H1 (cell line): ENCODE measurements at regions not wholly inside any gene's neighbourhood (a gene's known extent, or its start where the extent isn't known, plus 50 kb on each side); places are given as distances from the start of the nearest gene placed in this dataset.

Experiments used
- CTCF ChIA-PET: fragments of 300-600 bp; sonication (Branson Sonifier 250); formaldehyde crosslinking; loops from one replicate; lab custom pipeline; 2021; ENCODE audit not compliant: partially characterized antibody; lab: Charles Lee
- POLR2A ChIA-PET: fragments of 300-600 bp; sonication (Branson Sonifier 250); formaldehyde crosslinking; loops from one replicate; lab custom pipeline; 2021; ENCODE audit warnings: inconsistent platforms; ENCODE audit not compliant: partially characterized antibody; lab: Charles Lee
- DNase-seq, 2 experiments: peaks; one replicate each; pipeline versions ENCODE4 v3.0.0 to v3.0.0-alpha.2; 2010 to 2022; ENCODE audit warnings: low spot score in 2 of 2, low read depth in 1 of 2, mixed read lengths in 1 of 2
- FAIRE-seq: peaks from 2 replicates; lab custom pipeline; 2011; peaks lifted over from hg19 to GRCh38; lab: Jason Lieb, UNC
- H2AFZ ChIP-seq: 2 replicates; pipeline ENCODE4 v1.8.1; 2012; ENCODE audit warnings: low read length, inconsistent platforms
- H2AK5ac ChIP-seq: 2 replicates; pipeline ENCODE4 v1.6.1; 2013; ENCODE audit warnings: low read depth, low read length
- H2BK120ac ChIP-seq: replicated peaks from 2 replicates; pipeline ENCODE3; 2013; ENCODE audit warnings: low read depth, low read length, inconsistent platforms
- H2BK12ac ChIP-seq: 2 replicates; pipeline ENCODE4 v1.6.1; 2013; ENCODE audit warnings: low read depth, low read length
- H2BK15ac ChIP-seq: 2 replicates; pipeline ENCODE4 v1.6.1; 2013; ENCODE audit warnings: low read length
- H2BK20ac ChIP-seq: 2 replicates; pipeline ENCODE4 v1.6.1; 2013; ENCODE audit warnings: low read length
- H2BK5ac ChIP-seq: 2 replicates; pipeline ENCODE4 v1.6.1; 2013; ENCODE audit warnings: low read depth, low read length
- H3K14ac ChIP-seq: 2 replicates; pipeline ENCODE4 v1.6.1; 2013; ENCODE audit warnings: inconsistent platforms; ENCODE audit not compliant: insufficient read length
- H3K18ac ChIP-seq: 2 replicates; pipeline ENCODE4 v1.6.1; 2013; ENCODE audit warnings: low read length; ENCODE audit errors: extremely low read depth
- H3K23ac ChIP-seq: 2 replicates; pipeline ENCODE4 v1.6.1; 2013; ENCODE audit warnings: inconsistent platforms; ENCODE audit not compliant: insufficient read length
- H3K23me2 ChIP-seq: 2 replicates; pipeline ENCODE4 v1.6.1; 2013; ENCODE audit warnings: low read depth, low read length
- H3K27ac ChIP-seq: 2 replicates; pipeline ENCODE4 v1.6.1; 2011; ENCODE audit warnings: low read depth, low read length, inconsistent platforms
- H3K27me3 ChIP-seq, 4 experiments: replicated peaks in 1 of 4; 1 replicate in 1 of 4; 2 replicates in 3 of 4; pipeline versions ENCODE4 v1.6.1 to v1.8.1; 2011 to 2013; ENCODE audit warnings: low read length in 3 of 4, mild to moderate bottlenecking in 3 of 4, inconsistent platforms in 2 of 4, mixed read lengths in 2 of 4, moderate library complexity in 1 of 4; ENCODE audit not compliant: control insufficient read depth in 3 of 4, insufficient read depth in 3 of 4; ENCODE audit errors: extremely low read depth in 1 of 4
- H3K36me3 ChIP-seq, 4 experiments: 2 replicates each; pipeline versions ENCODE4 v1.6.1 to v1.8.1; 2011 to 2013; ENCODE audit warnings: mild to moderate bottlenecking in 4 of 4, low read length in 3 of 4, moderate library complexity in 2 of 4, control low read depth in 1 of 4, inconsistent platforms in 1 of 4; ENCODE audit not compliant: insufficient read depth in 4 of 4, control insufficient read depth in 2 of 4
- H3K4ac ChIP-seq: replicated peaks from 2 replicates; pipeline ENCODE3; 2013; ENCODE audit warnings: low read length, low read depth, mixed read lengths, inconsistent platforms; ENCODE audit not compliant: insufficient read length
- H3K4me1 ChIP-seq, 4 experiments: replicated peaks in 1 of 4; 1 replicate in 1 of 4; 2 replicates in 3 of 4; pipeline versions ENCODE4 v1.6.1 to v1.8.1; 2011 to 2013; ENCODE audit warnings: low read length in 3 of 4, inconsistent platforms in 2 of 4, mixed read lengths in 1 of 4; ENCODE audit not compliant: insufficient read depth in 4 of 4, control insufficient read depth in 3 of 4
- H3K4me2 ChIP-seq, 2 experiments: 2 replicates each; pipeline versions ENCODE4 v1.6.1 to v1.8.1; 2011 to 2013; ENCODE audit warnings: low read depth in 2 of 2, low read length in 2 of 2, control low read depth in 1 of 2, inconsistent platforms in 1 of 2, mild to moderate bottlenecking in 1 of 2; ENCODE audit not compliant: insufficient read depth in 1 of 2
- H3K4me3 ChIP-seq, 4 experiments: fragments of 200-600, 300-600 bp in 1 of 4; sonication (generic), shearing (Covaris generic), sonication (Bioruptor Twin) in 1 of 4; 2 replicates each; pipeline versions ENCODE4 v1.5.1 to v1.8.1; 2011 to 2016; ENCODE audit warnings: low read length in 4 of 4, low read depth in 3 of 4, control low read depth in 2 of 4, inconsistent platforms in 2 of 4, mild to moderate bottlenecking in 2 of 4, mixed read lengths in 1 of 4, moderate library complexity in 1 of 4; ENCODE audit not compliant: insufficient read depth in 2 of 4; ENCODE audit errors: extremely low read depth in 1 of 4
- H3K56ac ChIP-seq: replicated peaks from 2 replicates; pipeline ENCODE3; 2013; ENCODE audit warnings: low read depth, mild to moderate bottlenecking, mixed read lengths, low read length, inconsistent platforms; ENCODE audit not compliant: insufficient read length
- H3K79me1 ChIP-seq: 2 replicates; pipeline ENCODE4 v1.6.1; 2013; ENCODE audit warnings: low read depth, low read length, control low read depth
- H3K79me2 ChIP-seq, 2 experiments: 2 replicates each; pipeline versions ENCODE4 v1.6.1 to v1.8.1; 2012 to 2013; ENCODE audit warnings: low read length in 2 of 2, mild to moderate bottlenecking in 2 of 2, inconsistent platforms in 1 of 2; ENCODE audit not compliant: insufficient read depth in 2 of 2, control insufficient read depth in 1 of 2
- H3K9ac ChIP-seq, 4 experiments: replicated peaks in 1 of 4; 1 replicate in 1 of 4; 2 replicates in 3 of 4; pipeline versions ENCODE4 v1.6.1 to v1.8.1; 2011 to 2013; ENCODE audit warnings: low read depth in 3 of 4, low read length in 3 of 4, control low read depth in 2 of 4, mild to moderate bottlenecking in 2 of 4, moderate library complexity in 2 of 4, inconsistent platforms in 1 of 4; ENCODE audit errors: extremely low read depth in 1 of 4
- H3K9me3 ChIP-seq, 2 experiments: 2 replicates each; pipeline versions ENCODE4 v1.6.1 to v1.8.1; 2012 to 2013; ENCODE audit warnings: mild to moderate bottlenecking in 2 of 2, moderate library complexity in 2 of 2, control low read depth in 1 of 2, inconsistent platforms in 1 of 2, low read depth in 1 of 2, low read length in 1 of 2, mixed read lengths in 1 of 2; ENCODE audit not compliant: insufficient read depth in 2 of 2
- H4K20me1 ChIP-seq, 2 experiments: replicated peaks in 1 of 2; 2 replicates each; pipeline versions ENCODE3 to v1.8.1; 2011 to 2013; ENCODE audit warnings: inconsistent platforms in 2 of 2, low read length in 2 of 2, mild to moderate bottlenecking in 1 of 2; ENCODE audit not compliant: insufficient read depth in 2 of 2, control insufficient read depth in 1 of 2
- H4K5ac ChIP-seq: 2 replicates; pipeline ENCODE4 v1.6.1; 2013; ENCODE audit warnings: low read length, low read depth, mixed read lengths, inconsistent platforms; ENCODE audit not compliant: insufficient read length
- H4K8ac ChIP-seq: 2 replicates; pipeline ENCODE4 v1.8.0; 2013; ENCODE audit warnings: mild to moderate bottlenecking, moderate library complexity, low read length, inconsistent platforms; ENCODE audit not compliant: insufficient read depth; ENCODE audit errors: extremely low read depth
- H4K91ac ChIP-seq: replicated peaks from 2 replicates; pipeline ENCODE3; 2013; ENCODE audit warnings: low read length, mixed read lengths, inconsistent platforms; ENCODE audit not compliant: insufficient read length
- BCL11A ChIP-seq, 2 experiments: IDR thresholded peaks; one replicate each; pipeline ENCODE4 v1.6.1; 2011; ENCODE audit warnings: low read depth in 2 of 2, low read length in 2 of 2, mild to moderate bottlenecking in 2 of 2
- CBX5 ChIP-seq: fragments of 300-800, 300-1000 bp; sonication (generic); IDR thresholded peaks from 2 replicates; pipeline ENCODE4 v1.7.1; 2016; ENCODE audit warnings: antibody characterized with exemption, low read length, low read depth
- EGR1 ChIP-seq: IDR thresholded peaks from 2 replicates; pipeline ENCODE4 v1.6.1; 2011; ENCODE audit warnings: low read depth, low read length, borderline replicate concordance
- NANOG ChIP-seq: IDR thresholded peaks from 2 replicates; pipeline ENCODE4 v1.6.1; 2011; ENCODE audit warnings: low read length, low read depth, mild to moderate bottlenecking, inconsistent platforms; ENCODE audit not compliant: insufficient read depth, poor library complexity, severe bottlenecking
- RBBP5 ChIP-seq: IDR thresholded peaks from 2 replicates; pipeline ENCODE4 v1.7.1; 2012; ENCODE audit warnings: low read depth, mild to moderate bottlenecking, inconsistent platforms, low read length, moderate library complexity, borderline replicate concordance
- SIRT6 ChIP-seq: IDR thresholded peaks from one replicate; pipeline ENCODE4 v1.7.1; 2012; ENCODE audit warnings: low read length, inconsistent platforms
- WGBS, 2 experiments: shearing (Covaris generic) in 1 of 2; methylation state at CpG; one replicate each; pipeline versions ENCODE4 v1.1.6 to v1.1.7; 2013 to 2015; ENCODE audit warnings: low lambda C conversion rate in 2 of 2, mixed read lengths in 2 of 2, inconsistent platforms in 1 of 2, low coverage in 1 of 2, missing lambda C conversion rate in 1 of 2; ENCODE audit not compliant: insufficient replicate concordance in 2 of 2, insufficient coverage in 1 of 2, insufficient read length in 1 of 2; ENCODE audit errors: extremely low coverage in 1 of 2, missing lambda C conversion rate in 1 of 2; 5-methylcytosine and 5-hydroxymethylcytosine counted together

DNA sequence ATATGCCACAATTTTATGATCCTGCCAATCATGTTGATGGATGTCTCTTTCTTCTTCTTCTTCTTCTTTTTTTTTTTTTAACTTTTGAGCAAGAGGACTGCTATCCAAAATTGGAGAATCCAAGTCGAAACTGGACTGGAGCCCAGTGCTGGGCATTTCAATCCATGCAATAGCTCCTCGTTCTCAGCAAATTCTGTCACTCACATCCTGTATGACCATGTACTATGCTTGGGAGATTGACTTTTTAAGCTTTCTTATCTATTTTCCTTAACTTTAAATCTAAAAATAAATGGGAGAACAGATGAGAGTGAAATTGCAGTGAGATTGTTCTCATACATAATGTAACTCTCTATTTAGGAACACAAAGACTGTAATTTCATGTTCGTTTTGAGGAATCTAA is 123.0 kb upstream of the PUDP start:
- no peak overlapping the region for H3K14ac ChIP-seq
- H2BK120ac ChIP-seq = no peak overlapping the region
- no peaks in the 10 kb centered on the region for H3K79me1 ChIP-seq
- CTCF ChIA-PET = no interaction called here
- no peaks in the 10 kb centered on the region for H3K23me2 ChIP-seq
- no peak overlapping the region for H2BK15ac ChIP-seq
- no peaks in the 10 kb centered on the region for H3K9me3 ChIP-seq
- no peak overlapping the region for H3K18ac ChIP-seq
- no peak overlapping the region for H4K5ac ChIP-seq
- no peak for FAIRE-seq
- no peak overlapping the region for H2BK20ac ChIP-seq
- no peak overlapping the region for H2AK5ac ChIP-seq
- TF ChIP-seq CBX5 = no peak
- TF ChIP-seq RBBP5 = no peak
- TF ChIP-seq EGR1 = no peak
- TF ChIP-seq SIRT6 = no peak
- TF ChIP-seq NANOG = no peak
- TF ChIP-seq BCL11A (IDR thresholded peaks at IDR 0.05; ENCODE audit: low read depth in 2 of 2, low read length in 2 of 2) = no peak
- H3K36me3 ChIP-seq = no peaks in the 10 kb centered on the region
- no peak overlapping the region for H3K23ac ChIP-seq
- no peak for DNase-seq
- no peak overlapping the region for H3K56ac ChIP-seq
- H2BK5ac ChIP-seq = no peak overlapping the region
- no peak overlapping the region for H4K8ac ChIP-seq
- H3K4me3 ChIP-seq = no peak overlapping the region
- no peaks in the 10 kb centered on the region for H4K20me1 ChIP-seq
- H4K91ac ChIP-seq = no peak overlapping the region
- no peaks in the 10 kb centered on the region for H3K79me2 ChIP-seq
- whole genome bisulfite sequencing, 2 experiments = 71% methylated on average over 3 of the region's 3 CpGs; no CpG with 5 or more reads in 1 of the 2 experiments
- H3K27ac ChIP-seq = no peak overlapping the region
- H2BK12ac ChIP-seq = no peak overlapping the region
- H3K4me1 ChIP-seq = no peaks in the 10 kb centered on the region
- POLR2A ChIA-PET = no interaction called here
- no peak overlapping the region for H3K4me2 ChIP-seq
- H3K27me3 ChIP-seq = no peaks in the 10 kb centered on the region
- H2AFZ ChIP-seq = no peak overlapping the region
- no peak overlapping the region for H3K4ac ChIP-seq
- H3K9ac ChIP-seq = no peak overlapping the region
